ENCODE measurements at regions not wholly inside any gene's neighbourhood (a gene's known extent, or its start where the extent isn't known, plus 50 kb on each side); places are given as distances from the start of the nearest gene placed in this dataset.
"Not testable (repeated sequence)": the region's sequence is repeated elsewhere in the genome, so short reads cannot be mapped to it uniquely, and the experiment has no call there.

DNA sequence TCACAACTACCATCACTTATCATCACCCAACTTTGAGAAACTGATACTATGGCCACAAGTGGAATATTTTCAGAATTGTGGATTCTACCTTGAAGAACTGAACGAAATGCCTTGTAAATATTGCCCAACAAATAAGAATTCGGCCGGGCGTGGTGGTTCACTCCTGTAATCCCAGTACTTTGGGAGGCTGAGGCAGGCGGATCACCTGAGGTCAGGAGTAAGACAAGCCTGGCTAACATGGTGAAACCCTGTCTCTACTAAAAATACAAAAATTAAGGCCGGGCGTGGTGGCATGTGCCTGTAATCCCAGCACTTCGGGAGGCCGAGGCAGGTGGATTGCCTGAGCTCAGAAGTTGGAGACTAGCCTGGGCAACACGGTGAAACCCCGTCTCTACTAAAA, 862.7 kb downstream of the ZPLD1 start:
- in situ Hi-C loops (cut with HindIII; ENCODE audit: low sequenced_read_pairs) = not testable (repeated sequence)

DNA sequence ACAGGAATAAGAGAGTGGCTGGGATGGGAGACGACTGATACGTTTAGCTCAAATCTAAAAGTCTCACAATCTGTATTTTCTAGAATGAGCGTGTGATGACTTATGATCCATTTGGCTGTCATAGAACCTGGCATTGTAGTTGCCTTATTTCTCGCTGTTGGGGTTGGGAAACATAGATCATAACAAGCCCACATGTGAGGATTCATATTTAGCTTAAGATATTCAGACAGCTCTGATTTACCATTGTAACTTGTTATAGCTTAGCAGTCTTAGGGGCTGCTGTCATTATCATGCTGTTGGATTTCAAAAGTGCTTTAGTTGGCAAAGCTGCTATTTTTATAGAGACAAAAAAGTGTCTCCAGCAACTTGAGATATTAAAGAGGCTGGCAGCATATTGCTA, 871.3 kb downstream of the ZPLD1 start:
- in situ Hi-C loops (cut with HindIII; ENCODE audit: low sequenced_read_pairs) = no loop called here

DNA sequence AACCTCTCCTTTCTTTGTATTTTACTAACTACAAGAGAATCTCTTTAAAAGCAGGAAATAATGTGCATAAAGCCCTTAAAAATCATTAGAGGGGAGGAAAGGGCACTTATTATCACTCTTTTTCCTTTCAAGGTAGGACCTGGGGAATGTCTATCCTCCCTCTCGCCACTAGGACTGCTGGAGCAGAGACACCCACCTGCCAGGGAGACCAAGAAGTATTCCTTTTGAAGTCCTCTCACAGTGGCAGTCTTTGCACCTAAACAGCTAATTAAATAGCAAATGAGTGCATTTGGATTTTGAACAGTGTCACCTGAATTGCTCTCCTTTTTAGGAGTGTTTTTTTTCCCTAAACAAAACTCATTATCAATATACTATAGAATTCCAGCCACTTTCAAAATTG, 874.1 kb downstream of the ZPLD1 start:
- in situ Hi-C loops (cut with HindIII; ENCODE audit: low sequenced_read_pairs) = no loop called here

DNA sequence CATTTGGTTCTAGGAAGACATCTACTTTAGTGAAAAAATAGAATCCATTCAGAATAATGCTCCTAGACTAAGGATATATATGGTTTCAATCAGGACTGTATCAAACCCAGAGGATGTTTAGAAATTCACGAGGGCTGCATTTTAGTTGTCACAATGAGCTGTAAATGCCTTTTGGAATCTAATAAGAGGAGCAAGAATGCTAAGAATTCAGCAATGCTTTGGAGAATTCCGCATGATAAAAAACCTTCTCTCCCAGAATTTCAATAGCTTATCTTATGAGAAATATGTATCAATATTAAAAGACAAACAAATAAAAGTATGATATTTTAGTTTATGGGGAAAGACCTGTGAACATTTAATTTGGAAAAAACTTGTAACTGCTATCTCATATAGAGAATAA, 885.1 kb downstream of the ZPLD1 start:
- in situ Hi-C loops (cut with HindIII; ENCODE audit: low sequenced_read_pairs) = loop anchor here (10.0 kb wide), 1 partner anchor 45 kb away; no protein-coding TSS in a partner anchor

DNA sequence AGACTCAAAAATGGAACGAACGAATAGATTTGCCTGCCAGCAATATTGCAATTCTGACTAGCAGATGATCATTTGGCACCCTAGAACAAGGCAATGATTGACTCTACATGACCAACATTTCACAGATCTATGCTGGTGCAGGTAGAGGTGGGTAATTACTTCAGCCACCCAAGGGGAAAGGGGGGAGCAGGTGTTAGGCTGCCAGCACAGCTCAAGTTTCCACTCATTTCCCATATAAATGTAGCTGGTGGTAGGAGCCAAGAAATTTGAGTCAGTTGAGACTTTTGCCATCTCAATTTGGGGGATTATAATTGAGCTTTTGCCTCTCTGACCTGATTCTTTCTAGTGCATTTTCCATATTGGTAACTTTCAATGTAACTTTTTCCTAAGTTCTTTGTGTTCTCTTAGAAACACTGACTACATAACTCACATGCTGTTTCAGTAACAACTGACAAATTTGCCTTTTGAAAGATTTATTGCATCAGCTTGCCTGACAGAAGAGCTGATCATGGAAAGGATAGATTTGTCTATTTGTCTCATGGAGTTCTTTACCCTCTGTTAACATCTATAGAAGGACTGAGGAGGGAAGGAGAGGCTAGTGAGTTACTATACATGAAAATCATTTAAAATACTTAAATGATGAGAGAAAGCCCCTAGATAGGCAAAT, 902.5 kb downstream of the ZPLD1 start:
- in situ Hi-C loops (cut with HindIII; ENCODE audit: low sequenced_read_pairs) = no loop called here

DNA sequence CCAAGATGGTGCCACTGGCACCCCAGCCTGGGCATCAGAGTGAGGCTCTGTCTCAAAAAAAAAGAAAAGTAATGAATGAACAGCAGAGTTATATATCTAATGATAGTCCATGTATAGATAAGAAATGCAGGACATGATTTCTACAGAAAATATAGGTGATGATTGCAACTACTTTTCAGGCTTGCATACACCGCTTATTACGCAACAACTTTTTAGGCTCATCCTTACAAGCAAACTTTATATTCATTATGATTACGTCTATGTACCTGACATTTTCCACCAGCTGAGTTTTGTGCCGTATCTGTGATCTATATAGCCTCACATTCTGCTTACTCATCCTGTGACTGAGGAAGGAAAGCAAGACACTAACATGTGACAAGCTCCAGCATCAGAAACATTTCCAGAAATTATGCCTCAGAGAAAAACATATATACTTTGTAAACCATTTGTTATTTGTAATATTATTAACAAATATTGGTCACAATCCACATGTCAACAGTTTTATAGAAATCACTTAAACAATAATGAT, 906.3 kb downstream of the ZPLD1 start:
- in situ Hi-C loops (cut with HindIII; ENCODE audit: low sequenced_read_pairs) = no loop called here

DNA sequence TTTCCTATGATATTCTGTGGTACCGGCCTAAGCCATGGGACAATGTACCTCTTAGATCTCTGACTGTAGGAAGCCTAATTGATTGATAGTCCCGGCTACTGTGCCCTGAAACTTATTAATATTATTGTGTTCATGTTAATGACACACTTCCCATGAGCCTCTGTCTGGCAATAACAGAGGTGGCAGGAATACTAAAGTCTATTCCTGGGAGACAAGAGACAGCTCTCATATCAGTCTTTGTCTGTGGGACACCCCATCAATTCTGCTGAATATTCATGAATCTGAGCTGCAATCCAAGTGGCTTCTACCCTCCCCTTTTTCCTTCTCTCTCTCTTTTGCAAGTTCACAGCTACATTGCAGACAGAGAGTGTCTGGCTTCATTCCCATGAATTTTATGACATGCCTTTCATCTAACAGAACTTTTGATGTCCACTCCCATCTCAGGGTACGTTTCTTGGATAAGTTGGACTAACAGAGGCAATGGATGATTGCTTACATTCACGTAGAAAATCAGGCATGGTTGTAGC, 907.5 kb downstream of the ZPLD1 start:
- in situ Hi-C loops (cut with HindIII; ENCODE audit: low sequenced_read_pairs) = no loop called here

DNA sequence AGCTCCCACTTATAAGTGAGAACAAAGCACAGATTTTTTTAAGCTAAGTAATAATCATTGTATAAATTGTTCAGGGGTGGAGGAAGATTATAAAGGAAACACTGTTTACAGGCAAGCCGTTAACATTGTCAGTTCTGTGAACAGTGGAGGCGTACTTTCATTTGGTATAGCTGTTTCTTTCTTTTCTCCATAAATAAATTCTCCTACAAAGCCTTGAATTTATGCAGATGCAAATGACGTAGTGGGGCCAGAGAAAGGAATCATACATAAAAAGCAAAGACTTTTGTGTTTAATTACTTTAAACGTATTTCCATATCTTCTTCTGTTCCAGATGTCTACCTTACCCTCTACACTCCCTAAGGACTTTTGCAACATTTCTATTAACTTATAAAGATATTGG, 914.9 kb downstream of the ZPLD1 start:
- in situ Hi-C loops (cut with HindIII; ENCODE audit: low sequenced_read_pairs) = no loop called here

DNA sequence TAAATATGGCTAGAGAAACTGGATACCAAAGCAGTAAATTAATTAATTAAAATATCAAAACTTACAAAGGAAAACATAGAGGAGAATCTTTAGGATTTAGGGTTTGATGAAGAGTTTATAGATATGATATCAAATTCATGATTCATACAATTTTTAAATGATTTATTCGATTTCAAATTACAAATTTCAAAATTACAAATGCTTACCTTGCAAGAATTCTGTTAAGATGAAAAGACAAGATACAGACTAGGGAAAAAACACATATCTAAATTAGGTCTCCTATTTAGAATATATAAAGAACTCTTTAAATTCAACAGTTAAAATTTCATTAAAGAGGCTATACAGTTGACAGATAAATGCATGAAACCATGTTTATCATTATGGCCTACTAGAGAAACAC, 930.7 kb downstream of the ZPLD1 start:
- in situ Hi-C loops (cut with HindIII; ENCODE audit: low sequenced_read_pairs) = loop anchor here (10.0 kb wide), 1 partner anchor 51 kb away; no protein-coding TSS in a partner anchor

DNA sequence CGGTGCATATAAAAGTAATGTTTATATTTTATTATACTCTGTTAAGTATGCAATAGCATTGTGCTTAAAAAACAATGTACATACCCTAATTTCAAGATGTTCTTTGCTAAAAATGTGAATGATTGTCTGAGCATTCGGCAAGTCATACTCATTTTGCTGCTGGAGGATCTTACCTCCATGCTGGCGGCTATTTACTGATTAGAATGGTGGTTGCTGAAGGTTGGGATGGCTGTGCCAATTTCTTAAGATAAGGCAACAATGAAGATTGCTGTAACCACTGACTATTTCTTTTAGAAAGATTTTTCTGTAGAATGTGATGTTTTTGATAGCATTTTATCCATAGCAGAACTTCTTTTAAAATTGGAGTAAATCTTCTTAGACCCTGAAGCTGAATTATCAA, 932.7 kb downstream of the ZPLD1 start:
- in situ Hi-C loops (cut with HindIII; ENCODE audit: low sequenced_read_pairs) = loop anchor here (10.0 kb wide), 1 partner anchor 53 kb away; no protein-coding TSS in a partner anchor

DNA sequence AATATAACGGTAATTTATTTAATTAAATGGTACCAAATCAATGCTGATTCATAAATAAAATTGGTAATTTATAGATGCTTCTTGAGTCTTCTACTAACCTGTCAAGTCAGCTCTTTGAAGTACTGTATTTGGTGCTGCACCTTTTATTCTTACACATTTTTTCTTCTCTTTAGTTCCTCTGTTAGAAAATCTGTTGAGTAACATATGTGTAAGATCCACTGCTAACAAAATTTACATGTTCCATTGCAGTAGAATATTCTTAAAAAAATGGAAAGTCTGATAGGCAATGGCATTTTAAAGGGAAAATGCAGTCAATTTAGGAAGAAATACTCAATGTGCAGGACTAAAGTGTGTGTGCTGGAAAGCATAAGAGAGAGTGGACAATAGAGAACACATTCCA, 936.6 kb downstream of the ZPLD1 start:
- in situ Hi-C loops (cut with HindIII; ENCODE audit: low sequenced_read_pairs) = no loop called here

DNA sequence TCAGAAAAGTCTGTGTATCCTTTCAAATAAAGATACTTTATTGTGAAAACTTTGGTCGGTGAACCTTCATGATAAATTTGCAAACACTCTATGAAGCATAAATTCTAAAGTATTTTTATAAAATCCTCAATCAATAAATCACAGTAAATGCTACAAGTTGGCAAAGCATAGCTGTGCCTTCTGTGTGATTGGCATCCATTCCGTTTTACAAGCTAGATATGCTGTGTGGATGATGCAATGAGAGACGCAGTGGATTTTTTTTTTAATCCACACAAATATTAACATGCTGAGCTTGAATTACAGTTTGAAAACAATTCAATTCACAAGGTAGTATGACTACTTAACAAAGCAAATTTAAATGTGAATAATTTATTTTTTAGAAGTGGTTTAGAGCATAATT, 937.2 kb downstream of the ZPLD1 start:
- in situ Hi-C loops (cut with HindIII; ENCODE audit: low sequenced_read_pairs) = no loop called here

DNA sequence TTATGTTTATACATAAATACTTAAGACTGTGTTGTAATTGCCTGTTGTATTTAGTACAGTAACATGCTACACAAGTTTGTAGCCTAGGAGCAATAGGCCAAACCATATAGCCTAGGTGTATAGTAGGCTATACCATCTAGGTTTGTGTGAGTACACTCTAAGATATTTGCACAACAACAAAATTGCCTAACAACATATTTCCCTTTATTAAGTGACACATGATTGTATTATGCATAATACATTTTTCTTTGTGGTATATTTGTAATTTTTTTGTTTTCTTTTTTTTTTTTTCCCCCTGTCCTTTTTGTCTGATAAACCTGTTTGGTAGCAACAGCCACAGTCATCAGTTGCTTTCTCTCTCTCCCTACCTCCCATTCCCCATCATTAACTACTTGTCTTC, 945.6 kb downstream of the ZPLD1 start:
- in situ Hi-C loops (cut with HindIII; ENCODE audit: low sequenced_read_pairs) = no loop called here

DNA sequence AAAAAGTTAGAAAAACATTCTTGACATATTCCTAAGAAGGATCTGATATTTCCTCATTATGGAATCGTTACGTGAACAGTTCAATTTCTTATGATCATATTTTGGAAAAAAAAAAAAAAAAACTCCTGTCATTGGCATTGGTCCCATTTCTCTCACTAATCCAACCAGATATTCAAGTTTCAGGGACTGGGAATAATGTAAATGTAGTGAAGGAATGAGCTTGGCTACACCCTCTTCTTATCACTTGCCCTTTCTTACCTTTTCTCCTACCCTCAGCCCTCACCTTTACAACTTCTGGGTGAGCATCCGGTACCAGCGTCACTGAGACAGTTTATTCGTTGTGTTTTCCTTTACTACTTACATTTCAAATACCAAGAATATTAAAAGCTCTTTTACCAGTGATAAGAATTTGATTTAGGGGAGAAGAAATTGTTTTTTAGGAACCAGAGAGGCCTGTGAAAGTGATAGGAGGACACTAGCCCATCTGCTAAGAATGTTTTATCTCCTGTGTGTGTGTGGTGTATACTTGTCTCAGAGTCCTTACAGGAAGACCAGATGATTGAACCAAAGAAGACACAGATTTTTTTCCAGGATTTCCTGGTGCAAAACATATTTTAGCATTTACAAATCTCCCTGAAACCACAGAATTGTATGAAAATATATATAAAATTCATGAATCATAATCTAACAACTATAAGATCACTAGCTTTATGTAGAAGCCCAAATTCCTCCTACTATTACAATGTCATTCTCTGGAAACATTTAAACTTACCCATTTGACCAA, 946.7 kb downstream of the ZPLD1 start:
- in situ Hi-C loops (cut with HindIII; ENCODE audit: low sequenced_read_pairs) = no loop called here

DNA sequence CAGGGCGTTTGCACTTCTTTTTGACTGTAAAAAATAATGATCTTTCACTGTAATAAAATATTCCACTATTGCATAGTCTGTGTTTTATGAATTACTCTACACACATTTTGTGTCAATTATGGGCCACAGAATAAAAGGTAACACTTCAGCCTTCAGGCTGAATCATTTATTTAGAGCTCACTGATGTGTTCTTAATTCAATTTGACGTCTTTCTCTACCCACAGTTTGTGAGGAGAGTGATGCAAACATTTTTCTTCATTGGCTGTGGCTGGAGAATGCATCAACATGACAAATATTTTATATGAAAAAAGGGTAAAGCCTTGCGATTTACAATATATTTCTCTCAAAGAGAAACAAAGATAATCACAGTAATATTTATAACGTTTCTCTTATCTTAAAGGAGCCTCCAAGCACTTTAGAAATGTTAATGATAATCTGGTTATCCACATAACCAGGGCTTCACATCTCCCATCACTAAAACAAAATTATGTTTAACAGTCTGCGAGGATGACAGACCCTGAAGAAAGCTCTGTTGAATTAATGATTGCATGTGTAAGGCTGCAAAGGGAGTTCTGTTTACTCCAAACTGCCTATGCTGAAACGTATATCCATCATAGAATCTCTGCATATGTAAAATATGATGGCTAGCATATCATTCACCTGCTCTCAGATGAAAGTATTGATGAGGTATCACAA, 951.3 kb downstream of the ZPLD1 start:
- in situ Hi-C loops (cut with HindIII; ENCODE audit: low sequenced_read_pairs) = no loop called here

DNA sequence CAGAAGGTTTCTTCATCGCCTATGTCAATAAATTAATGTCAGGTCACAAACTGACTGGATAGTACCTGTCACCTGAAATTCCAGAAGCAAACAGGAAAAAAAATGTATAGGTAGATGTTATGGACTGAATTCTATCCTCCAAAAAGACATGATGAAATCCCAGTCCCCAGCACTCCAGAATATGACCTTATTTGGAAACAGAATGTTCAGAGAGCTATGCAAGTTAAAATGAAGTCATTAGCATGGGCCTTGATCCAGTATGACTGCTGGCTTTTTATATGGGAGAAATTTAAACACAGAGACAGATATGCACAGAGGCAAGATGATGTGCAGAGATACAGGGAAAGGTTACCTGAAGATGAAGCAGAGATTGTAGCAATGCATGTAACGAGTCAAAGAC, 953.4 kb downstream of the ZPLD1 start:
- in situ Hi-C loops (cut with HindIII; ENCODE audit: low sequenced_read_pairs) = no loop called here

DNA sequence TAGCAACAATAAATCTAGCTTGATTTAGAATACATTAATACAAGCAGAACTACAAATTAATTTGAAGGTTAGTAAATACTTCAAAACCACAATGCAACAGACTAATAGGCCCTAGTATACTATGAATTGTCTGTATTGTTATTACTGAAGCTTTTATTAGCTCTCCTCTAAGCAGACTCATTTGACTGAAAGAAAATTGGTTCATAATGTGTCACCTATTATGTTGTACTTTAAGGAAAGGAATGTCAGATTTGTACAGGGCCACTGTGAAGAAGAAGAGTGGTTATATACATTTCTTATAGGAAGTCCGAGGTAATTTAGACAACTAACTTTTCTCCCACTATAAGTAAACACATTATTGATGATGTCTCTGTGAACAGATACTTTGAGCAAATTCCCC, 954.5 kb downstream of the ZPLD1 start:
- in situ Hi-C loops (cut with HindIII; ENCODE audit: low sequenced_read_pairs) = no loop called here

DNA sequence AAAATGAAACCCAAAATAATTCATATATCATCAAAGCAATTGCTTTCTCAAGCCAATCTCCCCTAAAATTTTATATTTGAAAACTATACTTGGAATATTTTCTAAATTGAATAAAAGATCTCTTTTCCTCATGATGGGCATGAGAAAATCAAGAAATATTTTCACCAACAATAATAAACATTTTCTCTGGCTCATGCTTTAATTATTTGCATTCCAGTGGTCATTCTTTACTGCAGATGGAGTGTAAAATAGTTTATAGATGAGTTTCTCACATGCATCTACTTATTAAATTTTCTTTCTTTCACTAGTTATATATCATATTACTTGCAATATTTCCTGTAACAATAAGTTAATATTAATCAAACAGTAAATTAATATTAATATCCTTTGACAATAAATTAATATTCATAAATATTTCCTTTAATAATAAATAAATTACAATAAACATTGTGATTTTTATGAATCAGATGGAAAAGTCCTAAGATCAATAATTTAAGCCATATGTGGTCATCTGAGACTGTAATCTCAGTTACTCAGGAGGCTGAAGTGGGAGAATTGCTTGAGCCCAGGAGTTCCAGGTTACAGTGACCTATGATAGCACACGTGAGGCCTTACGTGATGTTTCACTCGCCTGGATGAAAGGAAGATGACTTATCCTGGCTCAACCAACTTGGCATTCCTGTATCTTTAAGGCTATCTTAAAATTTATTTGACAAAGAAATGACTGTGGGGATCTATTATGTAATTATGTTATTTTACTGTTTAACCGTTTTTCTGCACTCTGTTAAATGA, 958.8 kb downstream of the ZPLD1 start:
- in situ Hi-C loops (cut with HindIII; ENCODE audit: low sequenced_read_pairs) = no loop called here

DNA sequence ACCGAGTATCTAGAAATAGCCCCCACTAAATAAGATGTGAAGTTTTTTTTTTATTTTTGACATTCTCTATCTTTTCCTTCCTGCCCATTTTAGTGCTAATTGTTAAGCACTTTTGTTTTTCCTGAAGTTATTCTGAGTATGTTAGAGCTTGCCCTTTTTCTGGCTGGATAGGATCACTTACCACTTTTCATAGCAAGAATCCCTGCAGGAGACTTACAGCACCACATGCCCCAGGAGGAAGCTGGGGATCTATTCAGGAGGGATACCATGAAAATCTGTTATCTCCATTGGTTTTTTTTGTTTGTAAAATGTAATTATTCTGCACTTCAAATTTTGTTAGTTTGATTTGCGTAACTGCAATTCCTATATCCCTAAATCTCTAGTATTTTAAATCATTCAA, 968.4 kb downstream of the ZPLD1 start:
- in situ Hi-C loops (cut with HindIII; ENCODE audit: low sequenced_read_pairs) = no loop called here

DNA sequence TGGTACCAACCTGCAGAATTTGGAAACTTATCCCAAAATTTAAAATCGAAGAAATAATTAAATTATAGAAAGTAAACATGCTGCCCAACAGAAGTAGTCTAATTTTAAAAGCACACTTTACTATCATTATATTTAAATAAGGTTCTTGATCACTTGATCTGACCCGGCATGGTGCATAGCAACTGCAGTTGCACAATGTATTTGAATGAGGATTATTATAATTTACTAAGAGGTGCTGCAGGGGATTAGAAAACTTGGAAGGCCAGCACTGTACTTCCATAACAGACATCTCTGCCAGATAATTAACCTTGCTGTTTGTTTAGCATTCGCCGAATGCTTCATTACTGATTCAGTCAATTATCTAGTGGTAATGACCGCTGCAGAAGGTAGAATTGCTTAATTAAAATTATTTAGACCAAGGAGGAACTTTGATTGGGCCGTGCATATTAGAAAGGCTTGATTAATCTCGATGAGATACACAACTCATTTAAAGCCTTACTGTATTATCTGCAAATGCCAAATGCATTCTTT, 971.6 kb downstream of the ZPLD1 start:
- in situ Hi-C loops (cut with HindIII; ENCODE audit: low sequenced_read_pairs) = no loop called here

All from endothelial cell of hepatic sinusoid (primary cell).